SK-N-SH (cell line): ENCODE measurements at regions not wholly inside any gene's neighbourhood (a gene's known extent, or its start where the extent isn't known, plus 50 kb on each side); places are given as distances from the start of the nearest gene placed in this dataset.

Experiments used
- CTCF ChIA-PET: fragments of 300-600, 350-600 bp; formaldehyde crosslinking; extraction: SDS; loops from one replicate; lab custom pipeline; 2021; lab: Yijun Ruan, JAX
- POLR2A ChIA-PET: fragments of 350-600 bp; sonication (Branson Sonifier 250); formaldehyde crosslinking; extraction: SDS; loops from one replicate; lab custom pipeline; 2020; ENCODE audit warnings: antibody characterized with exemption, inconsistent platforms; lab: Yijun Ruan, JAX
- DNase-seq: peaks from one replicate; pipeline ENCODE4 v3.0.0; 2012
- H2AFZ ChIP-seq: fragments of 200-600 bp; sonication (generic); 2 replicates; pipeline ENCODE4 v1.8.1; 2016; ENCODE audit warnings: antibody characterized with exemption, mild to moderate bottlenecking, low read depth
- H3F3A ChIP-seq: fragments of 200-600 bp; sonication (generic); replicated peaks from 2 replicates; pipeline ENCODE3; 2016; ENCODE audit warnings: antibody characterized with exemption, mild to moderate bottlenecking; ENCODE audit not compliant: insufficient read depth
- H3K27ac ChIP-seq, 2 experiments: fragments of 200-500 bp in 1 of 2; fragments of 200-600 bp in 1 of 2; sonication (Bioruptor generic) in 1 of 2; sonication (generic), shearing (Covaris generic) in 1 of 2; 2 replicates each; pipeline versions ENCODE4 v1.5.1 to v1.6.1; 2014 to 2016; ENCODE audit warnings: low read depth in 2 of 2, inconsistent platforms in 1 of 2, low read length in 1 of 2, mild to moderate bottlenecking in 1 of 2, mixed read lengths in 1 of 2
- H3K27me3 ChIP-seq: fragments of 200-600 bp; sonication (generic), shearing (Covaris generic); 2 replicates; pipeline ENCODE4 v1.6.1; 2016; ENCODE audit warnings: mixed run types; ENCODE audit not compliant: insufficient read depth
- H3K36me3 ChIP-seq, 2 experiments: fragments of 200-500 bp in 1 of 2; fragments of 200-600 bp in 1 of 2; sonication (Bioruptor generic) in 1 of 2; sonication (generic) in 1 of 2; replicated peaks in 1 of 2; 2 replicates each; pipeline versions ENCODE3 to v1.5.1; 2014 to 2016; ENCODE audit warnings: low read length in 1 of 2, mild to moderate bottlenecking in 1 of 2; ENCODE audit not compliant: insufficient read depth in 2 of 2, control insufficient read depth in 1 of 2
- H3K4me1 ChIP-seq, 2 experiments: fragments of 200-500 bp in 1 of 2; fragments of 200-600 bp in 1 of 2; sonication (Bioruptor generic) in 1 of 2; sonication (generic), shearing (Covaris generic) in 1 of 2; 2 replicates each; pipeline versions ENCODE4 v1.5.1 to v1.6.1; 2014 to 2016; ENCODE audit warnings: low read depth in 1 of 2, low read length in 1 of 2, mixed run types in 1 of 2; ENCODE audit not compliant: insufficient read depth in 2 of 2, control insufficient read depth in 1 of 2
- H3K4me2 ChIP-seq: fragments of 200-600 bp; sonication (generic), shearing (Covaris generic); 2 replicates; pipeline ENCODE4 v1.6.1; 2017; ENCODE audit warnings: mixed run types
- H3K4me3 ChIP-seq, 2 experiments: fragments of 200-500 bp in 1 of 2; fragments of 200-600 bp in 1 of 2; sonication (Bioruptor generic) in 1 of 2; sonication (generic), shearing (Covaris generic) in 1 of 2; 2 replicates each; pipeline versions ENCODE4 v1.5.1 to v1.8.1; 2014 to 2016; ENCODE audit warnings: low read depth in 2 of 2, inconsistent platforms in 1 of 2, low read length in 1 of 2, mild to moderate bottlenecking in 1 of 2, mixed read lengths in 1 of 2, moderate library complexity in 1 of 2
- H3K79me2 ChIP-seq: fragments of 200-600 bp; sonication (generic); 2 replicates; pipeline ENCODE4 v1.8.1; 2017; ENCODE audit warnings: mild to moderate bottlenecking; ENCODE audit not compliant: insufficient read depth
- H3K9ac ChIP-seq: fragments of 200-600 bp; sonication (generic); 2 replicates; pipeline ENCODE4 v1.6.1; 2017; ENCODE audit warnings: mixed run types
- H3K9me2 ChIP-seq: fragments of 200-600 bp; sonication (generic); 2 replicates; pipeline ENCODE4 v1.6.1; 2017; ENCODE audit warnings: mixed run types
- H3K9me3 ChIP-seq: fragments of 200-600 bp; sonication (generic); 2 replicates; pipeline ENCODE4 v1.6.1; 2017; ENCODE audit warnings: mixed run types, mild to moderate bottlenecking, moderate library complexity
- H4K20me1 ChIP-seq: fragments of 200-600 bp; sonication (generic); 2 replicates; pipeline ENCODE4 v1.6.1; 2017; ENCODE audit warnings: mild to moderate bottlenecking, mixed run types; ENCODE audit not compliant: insufficient read depth
- EP300 ChIP-seq, 2 experiments: IDR thresholded peaks; 2 replicates each; pipeline versions ENCODE4 v1.4.0 to v1.6.1; 2012; ENCODE audit warnings: borderline replicate concordance in 1 of 2, low read depth in 1 of 2, low read length in 1 of 2
- FOXJ3 ChIP-seq: sonication (generic); formaldehyde crosslinking; IDR thresholded peaks from 2 replicates; pipeline ENCODE4 v1.5.1; 2020; ENCODE audit warnings: mild to moderate bottlenecking, missing genetic modification reagents
- FOXM1 ChIP-seq: IDR thresholded peaks from 2 replicates; pipeline ENCODE4 v1.4.0; 2012; ENCODE audit warnings: low read depth, mild to moderate bottlenecking
- GATA2 ChIP-seq: sonication (generic); formaldehyde crosslinking; IDR thresholded peaks from 2 replicates; pipeline ENCODE4 v1.5.0; 2020; ENCODE audit warnings: mild to moderate bottlenecking, missing genetic modification reagents
- MXI1 ChIP-seq: IDR thresholded peaks from 2 replicates; pipeline ENCODE4 v1.6.1; 2012; ENCODE audit warnings: mild to moderate bottlenecking, low read depth, low read length, improper control_type of control experiment
- NRF1 ChIP-seq: IDR thresholded peaks from 2 replicates; pipeline ENCODE4 v1.6.1; 2012; ENCODE audit warnings: low read depth, mild to moderate bottlenecking, low read length
- RAD21 ChIP-seq: IDR thresholded peaks from 2 replicates; pipeline ENCODE4 v1.6.1; 2012; ENCODE audit warnings: mild to moderate bottlenecking, low read length
- RCOR1 ChIP-seq: fragments of 150-350 bp; IDR thresholded peaks from 2 replicates; pipeline ENCODE4 v1.6.1; 2017; ENCODE audit warnings: antibody characterized with exemption, low read length
- SIN3A ChIP-seq: IDR thresholded peaks from 2 replicates; pipeline ENCODE4 v1.6.1; 2012; ENCODE audit warnings: low read depth, mild to moderate bottlenecking, low read length, moderate library complexity, borderline replicate concordance
- TEAD4 ChIP-seq: IDR thresholded peaks from 2 replicates; pipeline ENCODE4 v1.4.0; 2012; ENCODE audit warnings: mild to moderate bottlenecking, borderline replicate concordance; ENCODE audit not compliant: insufficient read depth
- WGBS: methylation state at CpG from one replicate; pipeline ENCODE4 v1.1.6; 2017; ENCODE audit warnings: low lambda C conversion rate; 5-methylcytosine and 5-hydroxymethylcytosine counted together
- TF ChIP-seq, protein P1 (sequence below): fragments of 150-350 bp; IDR thresholded peaks from 2 replicates; pipeline ENCODE4 v1.6.1; 2017; ENCODE audit warnings: antibody characterized with exemption, low read length, low read depth, borderline replicate concordance
- TF ChIP-seq, protein P2 (sequence below): IDR thresholded peaks from 2 replicates; pipeline ENCODE4; 2012
- TF ChIP-seq, protein P3 (sequence below): IDR thresholded peaks from 2 replicates; pipeline ENCODE4 v1.4.0; 2012; ENCODE audit warnings: low read depth, borderline replicate concordance
- TF ChIP-seq, protein P4 (sequence below): IDR thresholded peaks from 2 replicates; pipeline ENCODE4 v1.6.1; 2012; ENCODE audit warnings: mild to moderate bottlenecking, low read depth, low read length, moderate library complexity

DNA sequence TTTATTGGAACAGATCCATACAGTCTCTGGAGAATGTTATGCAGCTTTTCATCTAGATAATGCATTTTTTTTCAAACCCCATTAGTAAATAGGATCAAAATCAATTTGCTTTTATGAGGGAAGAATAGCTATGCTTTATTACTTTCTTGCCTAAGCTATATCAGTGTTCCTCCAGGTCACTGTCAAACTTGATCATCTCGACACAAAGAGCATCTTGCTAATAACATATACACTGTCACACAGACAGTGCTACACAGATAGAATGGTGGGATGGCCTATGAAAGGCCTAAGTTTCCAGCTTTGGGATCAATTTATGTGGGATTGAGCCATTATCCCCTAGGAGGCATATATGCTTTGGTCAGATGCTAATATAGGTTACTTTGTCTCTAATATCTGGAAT is 862.9 kb upstream of the SPRY2 start:
- CTCF ChIA-PET = no interaction called here
- Histone ChIP-seq H3K36me3 (no peaks in the 10 kb centered on the region), H3F3A (no peaks in the 10 kb centered on the region), H3K4me1 (no peaks in the 10 kb centered on the region), H3K79me2 (no peaks in the 10 kb centered on the region), H3K4me3 (no peak overlapping the region), H4K20me1 (no peaks in the 10 kb centered on the region), H3K9ac (no peak overlapping the region), H3K9me2 (no peaks in the 10 kb centered on the region), H3K27ac (no peak overlapping the region), H3K4me2 (no peak overlapping the region), H3K9me3 (no peaks in the 10 kb centered on the region), H3K27me3 (no peaks in the 10 kb centered on the region), H2AFZ (no peak overlapping the region)
- TF ChIP-seq, protein P1, sequence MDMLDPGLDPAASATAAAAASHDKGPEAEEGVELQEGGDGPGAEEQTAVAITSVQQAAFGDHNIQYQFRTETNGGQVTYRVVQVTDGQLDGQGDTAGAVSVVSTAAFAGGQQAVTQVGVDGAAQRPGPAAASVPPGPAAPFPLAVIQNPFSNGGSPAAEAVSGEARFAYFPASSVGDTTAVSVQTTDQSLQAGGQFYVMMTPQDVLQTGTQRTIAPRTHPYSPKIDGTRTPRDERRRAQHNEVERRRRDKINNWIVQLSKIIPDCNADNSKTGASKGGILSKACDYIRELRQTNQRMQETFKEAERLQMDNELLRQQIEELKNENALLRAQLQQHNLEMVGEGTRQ = no peak
- TF ChIP-seq, protein P2, sequence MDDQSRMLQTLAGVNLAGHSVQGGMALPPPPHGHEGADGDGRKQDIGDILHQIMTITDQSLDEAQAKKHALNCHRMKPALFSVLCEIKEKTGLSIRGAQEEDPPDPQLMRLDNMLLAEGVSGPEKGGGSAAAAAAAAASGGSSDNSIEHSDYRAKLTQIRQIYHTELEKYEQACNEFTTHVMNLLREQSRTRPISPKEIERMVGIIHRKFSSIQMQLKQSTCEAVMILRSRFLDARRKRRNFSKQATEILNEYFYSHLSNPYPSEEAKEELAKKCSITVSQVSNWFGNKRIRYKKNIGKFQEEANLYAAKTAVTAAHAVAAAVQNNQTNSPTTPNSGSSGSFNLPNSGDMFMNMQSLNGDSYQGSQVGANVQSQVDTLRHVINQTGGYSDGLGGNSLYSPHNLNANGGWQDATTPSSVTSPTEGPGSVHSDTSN = no peak
- TF ChIP-seq, protein P3, sequence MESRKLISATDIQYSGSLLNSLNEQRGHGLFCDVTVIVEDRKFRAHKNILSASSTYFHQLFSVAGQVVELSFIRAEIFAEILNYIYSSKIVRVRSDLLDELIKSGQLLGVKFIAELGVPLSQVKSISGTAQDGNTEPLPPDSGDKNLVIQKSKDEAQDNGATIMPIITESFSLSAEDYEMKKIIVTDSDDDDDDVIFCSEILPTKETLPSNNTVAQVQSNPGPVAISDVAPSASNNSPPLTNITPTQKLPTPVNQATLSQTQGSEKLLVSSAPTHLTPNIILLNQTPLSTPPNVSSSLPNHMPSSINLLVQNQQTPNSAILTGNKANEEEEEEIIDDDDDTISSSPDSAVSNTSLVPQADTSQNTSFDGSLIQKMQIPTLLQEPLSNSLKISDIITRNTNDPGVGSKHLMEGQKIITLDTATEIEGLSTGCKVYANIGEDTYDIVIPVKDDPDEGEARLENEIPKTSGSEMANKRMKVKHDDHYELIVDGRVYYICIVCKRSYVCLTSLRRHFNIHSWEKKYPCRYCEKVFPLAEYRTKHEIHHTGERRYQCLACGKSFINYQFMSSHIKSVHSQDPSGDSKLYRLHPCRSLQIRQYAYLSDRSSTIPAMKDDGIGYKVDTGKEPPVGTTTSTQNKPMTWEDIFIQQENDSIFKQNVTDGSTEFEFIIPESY = no peak
- POLR2A ChIA-PET = no interaction called here
- no peak for DNase-seq
- WGBS = 0% methylated on average over 1 of the region's 1 CpG

DNA sequence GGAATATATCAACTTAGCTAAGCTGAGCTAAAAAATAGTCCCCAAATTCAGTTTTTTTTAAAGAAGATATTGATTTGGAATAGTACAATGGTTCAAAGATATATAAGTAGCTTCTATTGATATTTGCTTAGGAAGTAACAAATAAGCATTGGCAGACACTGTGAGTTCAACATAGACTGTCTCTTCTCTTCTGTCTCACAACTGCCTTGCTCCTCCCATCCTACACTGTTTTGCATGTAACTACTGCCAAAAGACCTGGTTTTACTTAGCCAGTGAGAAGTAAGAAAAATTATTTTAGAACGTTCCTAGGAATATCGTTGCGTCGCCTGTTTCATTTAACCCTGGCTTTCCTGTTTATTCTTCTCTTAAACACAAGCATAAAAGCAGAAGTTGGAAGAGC is 859.0 kb upstream of the SPRY2 start:
- Histone ChIP-seq H4K20me1 (no peaks in the 10 kb centered on the region), H3K9ac (no peak overlapping the region), H3K9me2 (no peaks in the 10 kb centered on the region), H3K4me2 (no peak overlapping the region), H3K36me3 (no peaks in the 10 kb centered on the region), H3K27ac (no peak overlapping the region), H3F3A (no peaks in the 10 kb centered on the region), H3K4me1 (no peaks in the 10 kb centered on the region), H3K9me3 (no peaks in the 10 kb centered on the region), H3K79me2 (no peaks in the 10 kb centered on the region), H3K27me3 (no peaks in the 10 kb centered on the region), H3K4me3 (no peak overlapping the region), H2AFZ (no peak overlapping the region)
- ChIA-PET POLR2A (no interaction called here), CTCF (no interaction called here)
- DNase-seq = no peak
- WGBS = 77% methylated on average over 4 of the region's 4 CpGs
- TF ChIP-seq, protein P2 = no peak
- TF ChIP-seq NRF1 (no peak), GATA2 (CRISPR knock-in tag) (no peak), MXI1 (no peak), TEAD4 (no peak), FOXJ3 (no peak), SIN3A (no peak), RCOR1 (no peak), RAD21 (no peak), FOXM1 (no peak), EP300 (IDR thresholded peaks at IDR 0.05; ENCODE audit: borderline replicate concordance in 1 of 2, low read depth in 1 of 2, low read length in 1 of 2) (no peak)
- TF ChIP-seq, protein P3 = no peak
- TF ChIP-seq, protein P1 = no peak
- TF ChIP-seq, protein P4, sequence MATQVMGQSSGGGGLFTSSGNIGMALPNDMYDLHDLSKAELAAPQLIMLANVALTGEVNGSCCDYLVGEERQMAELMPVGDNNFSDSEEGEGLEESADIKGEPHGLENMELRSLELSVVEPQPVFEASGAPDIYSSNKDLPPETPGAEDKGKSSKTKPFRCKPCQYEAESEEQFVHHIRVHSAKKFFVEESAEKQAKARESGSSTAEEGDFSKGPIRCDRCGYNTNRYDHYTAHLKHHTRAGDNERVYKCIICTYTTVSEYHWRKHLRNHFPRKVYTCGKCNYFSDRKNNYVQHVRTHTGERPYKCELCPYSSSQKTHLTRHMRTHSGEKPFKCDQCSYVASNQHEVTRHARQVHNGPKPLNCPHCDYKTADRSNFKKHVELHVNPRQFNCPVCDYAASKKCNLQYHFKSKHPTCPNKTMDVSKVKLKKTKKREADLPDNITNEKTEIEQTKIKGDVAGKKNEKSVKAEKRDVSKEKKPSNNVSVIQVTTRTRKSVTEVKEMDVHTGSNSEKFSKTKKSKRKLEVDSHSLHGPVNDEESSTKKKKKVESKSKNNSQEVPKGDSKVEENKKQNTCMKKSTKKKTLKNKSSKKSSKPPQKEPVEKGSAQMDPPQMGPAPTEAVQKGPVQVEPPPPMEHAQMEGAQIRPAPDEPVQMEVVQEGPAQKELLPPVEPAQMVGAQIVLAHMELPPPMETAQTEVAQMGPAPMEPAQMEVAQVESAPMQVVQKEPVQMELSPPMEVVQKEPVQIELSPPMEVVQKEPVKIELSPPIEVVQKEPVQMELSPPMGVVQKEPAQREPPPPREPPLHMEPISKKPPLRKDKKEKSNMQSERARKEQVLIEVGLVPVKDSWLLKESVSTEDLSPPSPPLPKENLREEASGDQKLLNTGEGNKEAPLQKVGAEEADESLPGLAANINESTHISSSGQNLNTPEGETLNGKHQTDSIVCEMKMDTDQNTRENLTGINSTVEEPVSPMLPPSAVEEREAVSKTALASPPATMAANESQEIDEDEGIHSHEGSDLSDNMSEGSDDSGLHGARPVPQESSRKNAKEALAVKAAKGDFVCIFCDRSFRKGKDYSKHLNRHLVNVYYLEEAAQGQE = no peak
